Upper lobe of left lung (tissue), 4 donors: ENCODE measurements at regions not wholly inside any gene's neighbourhood (a gene's known extent, or its start where the extent isn't known, plus 50 kb on each side); places are given as distances from the start of the nearest gene placed in this dataset.

Experiments used
- POLR2A ChIP-seq, 4 donors: fragments of 450-650 bp; IDR thresholded peaks; one replicate each; pipeline ENCODE4 v1.5.1; 2016 to 2017; ENCODE audit warnings: antibody characterized with exemption in 4 of 4, mild to moderate bottlenecking in 2 of 4
- TF ChIP-seq, protein P1 (sequence below), 6 experiments: fragments of 450-650 bp in 4 of 6; fragments of 200-600 bp in 2 of 6; sonication (generic) in 2 of 6; IDR thresholded peaks; one replicate each; pipeline ENCODE4 v1.5.1; 2016 to 2019; ENCODE audit warnings: antibody characterized with exemption in 6 of 6

DNA sequence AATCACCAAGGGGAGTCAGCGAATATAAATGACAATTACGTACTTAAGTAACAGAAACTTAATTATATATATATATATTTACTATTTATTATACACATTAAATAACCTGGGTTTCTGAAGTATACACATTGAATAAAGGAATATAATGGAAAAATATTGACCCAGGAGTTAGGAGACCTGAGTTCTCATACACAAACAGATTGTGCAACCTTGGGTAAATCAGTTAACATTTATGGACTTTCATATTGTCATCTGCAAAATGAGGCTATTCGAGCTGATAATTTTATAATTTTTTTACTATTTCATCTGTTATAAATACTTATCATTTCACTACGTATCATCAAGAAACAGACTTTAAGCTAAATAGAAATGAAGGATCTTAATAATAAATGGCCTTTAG is 75.1 kb upstream of the SRRM3 start:
- TF ChIP-seq, protein P1, sequence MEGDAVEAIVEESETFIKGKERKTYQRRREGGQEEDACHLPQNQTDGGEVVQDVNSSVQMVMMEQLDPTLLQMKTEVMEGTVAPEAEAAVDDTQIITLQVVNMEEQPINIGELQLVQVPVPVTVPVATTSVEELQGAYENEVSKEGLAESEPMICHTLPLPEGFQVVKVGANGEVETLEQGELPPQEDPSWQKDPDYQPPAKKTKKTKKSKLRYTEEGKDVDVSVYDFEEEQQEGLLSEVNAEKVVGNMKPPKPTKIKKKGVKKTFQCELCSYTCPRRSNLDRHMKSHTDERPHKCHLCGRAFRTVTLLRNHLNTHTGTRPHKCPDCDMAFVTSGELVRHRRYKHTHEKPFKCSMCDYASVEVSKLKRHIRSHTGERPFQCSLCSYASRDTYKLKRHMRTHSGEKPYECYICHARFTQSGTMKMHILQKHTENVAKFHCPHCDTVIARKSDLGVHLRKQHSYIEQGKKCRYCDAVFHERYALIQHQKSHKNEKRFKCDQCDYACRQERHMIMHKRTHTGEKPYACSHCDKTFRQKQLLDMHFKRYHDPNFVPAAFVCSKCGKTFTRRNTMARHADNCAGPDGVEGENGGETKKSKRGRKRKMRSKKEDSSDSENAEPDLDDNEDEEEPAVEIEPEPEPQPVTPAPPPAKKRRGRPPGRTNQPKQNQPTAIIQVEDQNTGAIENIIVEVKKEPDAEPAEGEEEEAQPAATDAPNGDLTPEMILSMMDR (IDR thresholded peaks at IDR 0.05) = no peak
- no peak for TF ChIP-seq POLR2A (IDR thresholded peaks at IDR 0.05)
